Nephron progenitor cell (in vitro differentiated cells): ENCODE measurements at regions not wholly inside any gene's neighbourhood (a gene's known extent, or its start where the extent isn't known, plus 50 kb on each side); places are given as distances from the start of the nearest gene placed in this dataset.

ENCODE experiments used
- DNase-seq: peaks from one replicate; pipeline ENCODE4 v3.0.0; 2021
- H3K27ac Mint-ChIP-seq: 2 replicates; pipeline ENCODE4 v1.8.0; 2021; ENCODE audit warnings: mild to moderate bottlenecking, moderate library complexity, mixed read lengths
- H3K27me3 Mint-ChIP-seq: 2 replicates; pipeline ENCODE4 v1.8.0; 2021; ENCODE audit warnings: mild to moderate bottlenecking, low read depth, mixed read lengths; ENCODE audit not compliant: poor library complexity
- H3K36me3 Mint-ChIP-seq: 2 replicates; pipeline ENCODE4 v1.8.0; 2021; ENCODE audit warnings: low read depth, mixed read lengths
- H3K4me1 Mint-ChIP-seq: 2 replicates; pipeline ENCODE4 v1.8.0; 2021; ENCODE audit warnings: mixed read lengths
- H3K4me3 Mint-ChIP-seq: 2 replicates; pipeline ENCODE4 v1.8.0; 2021; ENCODE audit warnings: mild to moderate bottlenecking, moderate library complexity, mixed read lengths
- H3K9me3 Mint-ChIP-seq: 2 replicates; pipeline ENCODE4 v1.8.0; 2021; ENCODE audit warnings: mild to moderate bottlenecking, moderate library complexity, mixed read lengths
- CTCF ChIP-seq: fragments of 200-600 bp; sonication (generic); IDR thresholded peaks from 2 replicates; pipeline ENCODE4 v1.5.0; 2021; ENCODE audit warnings: antibody characterized with exemption

GRCh38 chr1:215482079-215482478 lies 85.0 kb upstream of the KCTD3 start:
- Mint-ChIP-seq H3K9me3 (peaks cover 4% of the 10 kb centered on the region), H3K4me1 (peaks cover 13% of the 10 kb centered on the region), H3K27me3 (peaks cover 3% of the 10 kb centered on the region), H3K36me3 (no peaks in the 10 kb centered on the region), H3K4me3 (no peak overlapping the region), H3K27ac (no peak overlapping the region)
- no peak for TF ChIP-seq CTCF
- DNase-seq, result no peak

- Mint-ChIP-seq H3K27me3 (peaks cover 3% of the 10 kb centered on the region), H3K27ac (peak overlapping the region; percentile 47), H3K36me3 (no peaks in the 10 kb centered on the region), H3K4me3 (no peak overlapping the region), H3K4me1 (peaks cover 13% of the 10 kb centered on the region), H3K9me3 (no peaks in the 10 kb centered on the region)
- no peak for DNase-seq
- TF ChIP-seq CTCF, result no peak
These were observed 82.7 kb upstream of the KCTD3 start for GRCh38 chr1:215484171-215484939.

GRCh38 chr1:215487466-215487865 lies 79.6 kb upstream of the KCTD3 start:
- no peak for TF ChIP-seq CTCF
- Mint-ChIP-seq H3K4me3 (no peak overlapping the region), H3K4me1 (peaks cover 13% of the 10 kb centered on the region), H3K27ac (no peak overlapping the region), H3K27me3 (peaks cover 3% of the 10 kb centered on the region), H3K36me3 (no peaks in the 10 kb centered on the region), H3K9me3 (peaks cover 9% of the 10 kb centered on the region)
- DNase-seq, result no peak

GRCh38 chr1:215488850-215489249 lies 78.3 kb upstream of the KCTD3 start:
- Mint-ChIP-seq H3K4me1 (peaks cover 7% of the 10 kb centered on the region), H3K36me3 (peaks cover 4% of the 10 kb centered on the region), H3K27ac (no peak overlapping the region), H3K27me3 (peaks cover 3% of the 10 kb centered on the region), H3K9me3 (peaks cover 19% of the 10 kb centered on the region), H3K4me3 (no peak overlapping the region)
- no peak for DNase-seq
- no peak for TF ChIP-seq CTCF

- no peak for DNase-seq
- peaks cover 19% of the 10 kb centered on the region for H3K9me3 Mint-ChIP-seq
- no peak overlapping the region for H3K4me3 Mint-ChIP-seq
- H3K36me3 Mint-ChIP-seq, result peaks cover 4% of the 10 kb centered on the region
- H3K27me3 Mint-ChIP-seq, result peaks cover 3% of the 10 kb centered on the region
- TF ChIP-seq CTCF, result no peak
- no peak overlapping the region for H3K27ac Mint-ChIP-seq
- H3K4me1 Mint-ChIP-seq, result no peaks in the 10 kb centered on the region
These were observed 77.1 kb upstream of the KCTD3 start for GRCh38 chr1:215489771-215490565.
